HCT116 (cell line): ENCODE measurements at regions not wholly inside any gene's neighbourhood (a gene's known extent, or its start where the extent isn't known, plus 50 kb on each side); places are given as distances from the start of the nearest gene placed in this dataset.

Experiments used
- ATAC-seq: fragments of 200-7000 bp; cut with Tn5 transposase; 2 replicates; pipeline ENCODE4 v1.9.1; 2020; ENCODE audit warnings: mild to moderate bottlenecking, moderate library complexity
- BruUV-seq: library from RNA; stranded (reverse); fragments of 400-500 nt; replicated peaks from 2 replicates; lab custom pipeline; 2021; lab: Mats Ljungman, UMichigan
- CTCF ChIA-PET: fragments of 300-600 bp; sonication (Branson Sonifier 250); formaldehyde crosslinking; loops from one replicate; lab custom pipeline; 2021; ENCODE audit warnings: antibody characterized with exemption; lab: Charles Lee
- POLR2A ChIA-PET: fragments of 300-600, 350-600 bp; sonication (Branson Sonifier 250); formaldehyde crosslinking; loops from one replicate; lab custom pipeline; 2021; ENCODE audit warnings: antibody characterized with exemption; lab: Charles Lee
- RAD21 ChIA-PET, 2 experiments: fragments of 300-600 bp; sonication (Branson Sonifier 250); formaldehyde crosslinking; loops; one replicate each; lab custom pipeline; 2023; ENCODE audit warnings: low total read pairs in 2 of 2; ENCODE audit not compliant: uncharacterized antibody in 2 of 2, unreplicated experiment in 2 of 2, low non-redundant PET in 1 of 2; lab: Charles Lee
- DNase-seq: peaks from one replicate; pipeline ENCODE4 v3.0.0-alpha.2; 2010; ENCODE audit warnings: low read depth, low spot score
- H2AFZ ChIP-seq: fragments of 200-600 bp; shearing (Covaris generic), sonication (generic); 2 replicates; pipeline ENCODE4 v1.6.1; 2017; ENCODE audit warnings: low read depth, mixed run types, mixed read lengths, antibody characterized with exemption, low read length; ENCODE audit not compliant: poor library complexity, severe bottlenecking
- H3K27ac ChIP-seq: 2 replicates; pipeline ENCODE4 v1.5.1; 2012; ENCODE audit warnings: low read depth, low read length
- H3K27me3 ChIP-seq: fragments of 200-600 bp; sonication (generic); 2 replicates; pipeline ENCODE4 v1.6.1; 2016; ENCODE audit warnings: mixed run types, low read length, mixed read lengths; ENCODE audit not compliant: insufficient read depth
- H3K36me3 ChIP-seq, 2 experiments: fragments of 200-500 bp in 1 of 2; fragments of 200-600 bp in 1 of 2; sonication (Bioruptor generic) in 1 of 2; sonication (generic) in 1 of 2; 2 replicates each; pipeline versions ENCODE4 v1.5.1 to v1.6.1; 2014 to 2016; ENCODE audit warnings: low read length in 2 of 2, inconsistent platforms in 1 of 2, mixed read lengths in 1 of 2, mixed run types in 1 of 2; ENCODE audit not compliant: insufficient read depth in 2 of 2, control insufficient read depth in 1 of 2
- H3K4me1 ChIP-seq, 2 experiments: fragments of 200-600 bp in 1 of 2; sonication (generic) in 1 of 2; 2 replicates each; pipeline versions ENCODE4 v1.5.1 to v1.6.1; 2012 to 2017; ENCODE audit warnings: low read length in 2 of 2, inconsistent platforms in 1 of 2, mild to moderate bottlenecking in 1 of 2, mixed read lengths in 1 of 2, mixed run types in 1 of 2, moderate library complexity in 1 of 2; ENCODE audit not compliant: insufficient read depth in 2 of 2, control insufficient read depth in 1 of 2
- H3K4me2 ChIP-seq: fragments of 200-600 bp; sonication (generic); 2 replicates; pipeline ENCODE4 v1.6.1; 2017; ENCODE audit warnings: mixed run types, low read length, mixed read lengths
- H3K4me3 ChIP-seq, 2 experiments: fragments of 200-600 bp in 1 of 2; sonication (generic) in 1 of 2; replicated peaks in 1 of 2; 2 replicates each; pipeline ENCODE4 v1.5.1; 2011 to 2016; ENCODE audit warnings: low read length in 2 of 2, control low read depth in 1 of 2, low read depth in 1 of 2, mild to moderate bottlenecking in 1 of 2, mixed read lengths in 1 of 2, mixed run types in 1 of 2
- H3K79me2 ChIP-seq: fragments of 200-600 bp; sonication (generic); 2 replicates; pipeline ENCODE4 v1.6.1; 2017; ENCODE audit warnings: mild to moderate bottlenecking, mixed run types, low read length, moderate library complexity, mixed read lengths; ENCODE audit not compliant: insufficient read depth
- H3K9ac ChIP-seq: fragments of 200-600 bp; sonication (generic); 2 replicates; pipeline ENCODE4 v1.6.1; 2016; ENCODE audit warnings: low read length, mixed read lengths
- H3K9me2 ChIP-seq: fragments of 200-600 bp; sonication (generic), shearing (Covaris generic); 2 replicates; pipeline ENCODE4 v1.6.1; 2017; ENCODE audit warnings: mixed run types, mild to moderate bottlenecking, moderate library complexity; ENCODE audit not compliant: insufficient read depth
- H3K9me3 ChIP-seq, 2 experiments: fragments of 200-500 bp in 1 of 2; fragments of 200-600 bp in 1 of 2; sonication (Bioruptor generic) in 1 of 2; sonication (generic) in 1 of 2; 2 replicates each; pipeline ENCODE4 v1.6.1; 2014 to 2017; ENCODE audit warnings: low read length in 2 of 2, mixed read lengths in 2 of 2, inconsistent platforms in 1 of 2, low read depth in 1 of 2, mild to moderate bottlenecking in 1 of 2, mixed run types in 1 of 2, moderate library complexity in 1 of 2; ENCODE audit not compliant: control insufficient read depth in 1 of 2, insufficient read depth in 1 of 2
- H4K20me1 ChIP-seq: fragments of 200-600 bp; sonication (generic), shearing (Covaris generic); 2 replicates; pipeline ENCODE4 v1.6.1; 2017; ENCODE audit warnings: mixed run types, mild to moderate bottlenecking, moderate library complexity; ENCODE audit not compliant: insufficient read depth
- CBX3 ChIP-seq: IDR thresholded peaks from 2 replicates; pipeline ENCODE4 v1.6.1; 2012; ENCODE audit warnings: low read depth
- CEBPB ChIP-seq: IDR thresholded peaks from 2 replicates; pipeline ENCODE4 v1.6.1; 2012; ENCODE audit warnings: low read depth
- EGR1 ChIP-seq: IDR thresholded peaks from 2 replicates; pipeline ENCODE4 v1.6.1; 2012; ENCODE audit warnings: low read depth
- ELF1 ChIP-seq: IDR thresholded peaks from 2 replicates; pipeline ENCODE4 v1.6.1; 2012; ENCODE audit warnings: low read depth, borderline replicate concordance
- EZH2 ChIP-seq: fragments of 200-600 bp; sonication (generic); IDR thresholded peaks from 2 replicates; pipeline ENCODE4 v1.6.1; 2017; ENCODE audit warnings: antibody characterized with exemption, mixed run types
- FOSL1 ChIP-seq: IDR thresholded peaks from 2 replicates; pipeline ENCODE4 v1.6.1; 2012; ENCODE audit warnings: low read depth
- POLR2AphosphoS5 ChIP-seq: IDR thresholded peaks from 2 replicates; pipeline ENCODE4 v1.6.1; 2011; ENCODE audit warnings: mild to moderate bottlenecking, low read depth, low read length, moderate library complexity
- SIN3A ChIP-seq: IDR thresholded peaks from 2 replicates; pipeline ENCODE4 v1.6.1; 2012; ENCODE audit warnings: low read depth
- SP1 ChIP-seq: IDR thresholded peaks from 2 replicates; pipeline ENCODE4 v1.6.1; 2012; ENCODE audit warnings: low read depth
- SRF ChIP-seq: IDR thresholded peaks from 2 replicates; pipeline ENCODE4 v1.6.1; 2012; ENCODE audit warnings: low read depth
- TCF7L2 ChIP-seq: IDR thresholded peaks from 2 replicates; pipeline ENCODE4 v1.7.0; 2011; ENCODE audit warnings: borderline replicate concordance, inconsistent platforms; ENCODE audit not compliant: insufficient read depth, insufficient read length; ENCODE audit errors: extremely low read depth
- YY1 ChIP-seq: IDR thresholded peaks from 2 replicates; pipeline ENCODE4 v1.6.1; 2011; ENCODE audit warnings: low read length, low read depth, moderate library complexity, mild to moderate bottlenecking; ENCODE audit not compliant: insufficient replicate concordance; ENCODE audit errors: extremely low read depth
- ZFX ChIP-seq: fragments of 450-650 bp; IDR thresholded peaks from 2 replicates; pipeline ENCODE4 v1.6.1; 2017
- intact Hi-C: fragments of 100-400 bp; cut with micrococcal nuclease; formaldehyde crosslinking; loops from 2 replicates; pipeline ENCODE4 v1.10.0; 2022
- TF ChIP-seq, protein P1 (sequence below): IDR thresholded peaks from 2 replicates; pipeline ENCODE4 v1.6.1; 2012

DNA sequence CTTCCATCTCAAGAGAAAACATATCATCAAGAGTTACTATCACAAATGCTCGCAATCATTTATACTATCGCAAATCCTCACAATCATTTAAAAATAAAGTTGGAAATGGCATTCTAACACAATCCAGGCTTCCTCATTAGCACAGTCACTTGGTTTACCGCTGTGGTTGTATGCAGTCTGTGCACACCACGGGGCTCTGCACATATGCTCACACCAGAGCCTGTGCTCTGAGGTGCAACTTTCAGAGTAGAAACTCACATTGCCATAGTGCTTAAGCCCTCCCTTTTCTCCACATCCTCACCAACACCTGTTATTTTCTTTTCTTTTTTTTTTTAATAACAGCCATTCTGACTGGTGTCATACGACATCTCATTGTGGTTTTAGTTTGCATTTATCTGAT lies 235.6 kb upstream of the KLF6 start:
- intact Hi-C loops = no loop called here
- no peak for TF ChIP-seq CEBPB
- TF ChIP-seq TCF7L2 = no peak
- no peak for TF ChIP-seq EZH2
- TF ChIP-seq EGR1 = no peak
- no peak for TF ChIP-seq YY1
- TF ChIP-seq CBX3 = no peak
- TF ChIP-seq ZFX = no peak
- TF ChIP-seq ELF1 = no peak
- TF ChIP-seq, protein P1, sequence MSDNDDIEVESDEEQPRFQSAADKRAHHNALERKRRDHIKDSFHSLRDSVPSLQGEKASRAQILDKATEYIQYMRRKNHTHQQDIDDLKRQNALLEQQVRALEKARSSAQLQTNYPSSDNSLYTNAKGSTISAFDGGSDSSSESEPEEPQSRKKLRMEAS = no peak
- no peak for TF ChIP-seq SRF
- Histone ChIP-seq H3K36me3 (no peaks in the 10 kb centered on the region), H3K27me3 (no peaks in the 10 kb centered on the region), H3K79me2 (no peaks in the 10 kb centered on the region), H3K4me3 (no peak overlapping the region), H3K4me2 (no peak overlapping the region), H3K9me3 (no peaks in the 10 kb centered on the region), H3K4me1 (peaks cover 0 to 5% of the 10 kb centered on the region in 2 experiments; a peak in 2 of 4 replicates), H4K20me1 (no peaks in the 10 kb centered on the region), H2AFZ (no peak overlapping the region), H3K27ac (no peak overlapping the region), H3K9me2 (no peaks in the 10 kb centered on the region), H3K9ac (no peak overlapping the region)
- CTCF ChIA-PET = no interaction called here
- no peak for ATAC-seq
- no peak for DNase-seq
- BruUV-seq = no TSS peak
- RAD21 ChIA-PET = no interaction called here
- POLR2A ChIA-PET = no interaction called here

DNA sequence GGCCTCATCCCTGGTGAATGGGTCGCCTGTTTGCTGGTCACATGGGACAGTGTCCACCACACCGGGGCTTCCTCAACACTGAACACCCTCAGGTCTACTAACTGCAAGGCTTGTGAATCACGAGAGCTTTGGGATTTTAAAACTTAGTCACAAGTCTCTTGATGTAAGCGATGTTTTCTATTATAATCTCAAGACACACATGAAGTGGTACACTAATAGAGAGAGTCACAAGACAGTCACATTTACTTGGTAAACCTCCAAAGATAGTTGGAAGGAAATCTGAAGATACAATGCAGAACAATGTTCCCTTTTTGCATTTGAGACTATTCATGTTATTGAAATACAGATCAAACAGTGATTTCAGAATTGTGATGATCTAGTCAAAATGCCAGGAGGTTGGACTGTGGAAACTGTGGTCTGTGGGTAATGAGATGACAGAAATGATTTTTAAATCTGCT lies 233.1 kb upstream of the KLF6 start:
- Histone ChIP-seq H3K36me3 (no peaks in the 10 kb centered on the region), H3K4me3 (no peak overlapping the region), H3K4me2 (no peak overlapping the region)
- BruUV-seq = no TSS peak
- RAD21 ChIA-PET = no interaction called here
- TF ChIP-seq POLR2AphosphoS5 (no peak), FOSL1 (no peak), EGR1 (no peak), SP1 (no peak), ZFX (no peak), SIN3A (no peak)
- TF ChIP-seq, all 23 proteins: peak for 0
- intact Hi-C loops = no loop called here
- no peak for ATAC-seq
- Histone ChIP-seq H3K9ac (no peak overlapping the region), H3K27me3 (no peaks in the 10 kb centered on the region), H3K9me3 (no peaks in the 10 kb centered on the region), H3K27ac (no peak overlapping the region), H3K9me2 (no peaks in the 10 kb centered on the region), H3K4me1 (no peaks in the 10 kb centered on the region), H2AFZ (no peak overlapping the region), H3K79me2 (no peaks in the 10 kb centered on the region), H4K20me1 (no peaks in the 10 kb centered on the region)
- POLR2A ChIA-PET = no interaction called here
- CTCF ChIA-PET = no interaction called here
- DNase-seq = no peak
